ENCODE measurements at regions not wholly inside any gene's neighbourhood (a gene's known extent, or its start where the extent isn't known, plus 50 kb on each side); places are given as distances from the start of the nearest gene placed in this dataset.

DNA sequence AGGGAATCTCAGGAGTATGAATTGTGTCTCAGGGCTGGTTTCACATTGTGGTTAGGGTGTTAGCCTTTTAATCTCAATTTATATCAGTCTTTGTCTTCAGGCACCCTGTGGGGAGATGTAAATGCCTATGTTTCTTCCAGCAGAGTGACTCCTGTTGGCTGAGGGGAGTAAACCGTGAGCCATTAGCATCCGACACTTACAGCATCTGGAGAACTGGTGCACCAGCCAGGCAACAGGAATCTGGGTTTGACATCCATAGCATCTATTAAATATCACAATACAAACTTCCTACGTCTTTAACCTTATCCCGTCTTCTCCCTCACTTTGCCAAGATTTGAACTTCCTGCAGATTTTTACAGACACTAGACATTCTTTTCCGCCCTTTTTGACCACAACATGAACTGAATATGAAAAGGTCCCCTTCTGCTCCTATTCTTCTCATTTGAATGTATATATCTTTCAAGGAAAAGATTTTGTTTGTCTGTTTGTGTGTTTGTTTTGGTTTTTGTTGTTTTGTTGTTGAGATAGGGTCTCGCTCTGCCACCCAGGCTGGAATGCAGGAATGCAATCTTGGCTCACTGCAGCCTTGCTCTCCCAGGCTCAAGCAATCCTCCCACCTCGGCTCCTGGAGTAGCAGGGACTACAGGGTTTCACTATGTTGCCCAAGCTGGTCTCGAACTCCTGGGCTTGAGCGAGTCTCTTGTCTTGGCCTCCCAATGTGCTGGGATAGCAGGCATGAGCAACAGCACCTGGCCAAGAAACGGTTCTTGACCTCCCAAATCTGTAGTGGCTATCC is 626.2 kb downstream of the TLR4 start:
- no peak overlapping the region for H3K27ac Mint-ChIP-seq
- H3K9me3 ChIP-seq (ENCODE audit: control insufficient read depth, low read length, poor library complexity, severe bottlenecking): no peaks in the 10 kb centered on the region
- H3K36me3 Mint-ChIP-seq (ENCODE audit: low read depth): no peaks in the 10 kb centered on the region
- H3K4me1 Mint-ChIP-seq: no peaks in the 10 kb centered on the region
- no peak overlapping the region for H3K4me3 Mint-ChIP-seq
- ATAC-seq: no peak
- no peaks in the 10 kb centered on the region for H3K27me3 Mint-ChIP-seq
- DNase-seq: no peak

DNA sequence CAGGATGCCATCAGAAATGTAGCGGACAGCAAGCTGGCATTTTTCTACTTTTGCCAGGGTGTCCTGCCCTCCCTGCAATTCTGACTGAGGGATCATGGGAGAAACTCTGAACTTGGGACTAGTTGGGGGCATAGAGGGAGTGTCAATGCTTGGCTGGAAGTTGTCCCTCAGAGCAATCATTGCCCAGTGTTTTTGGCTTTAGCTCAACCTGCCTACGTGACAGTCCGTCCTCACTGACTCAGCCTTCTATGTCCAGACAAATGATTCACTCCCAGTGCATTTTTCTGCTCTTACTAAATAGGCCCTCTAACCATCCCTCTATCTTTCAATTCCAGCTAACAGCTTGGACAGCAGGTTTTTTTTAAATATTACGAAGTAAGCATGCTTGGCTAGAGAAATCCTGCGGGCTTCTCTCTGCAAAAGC is 627.4 kb downstream of the TLR4 start:
- ATAC-seq (no peak), DNase-seq (no peak)
- H3K27me3 Mint-ChIP-seq: no peaks in the 10 kb centered on the region
- no peaks in the 10 kb centered on the region for H3K9me3 ChIP-seq (ENCODE audit: control insufficient read depth, low read length, poor library complexity, severe bottlenecking)
- H3K36me3 Mint-ChIP-seq (ENCODE audit: low read depth): no peaks in the 10 kb centered on the region
- H3K4me3 Mint-ChIP-seq: no peak overlapping the region
- H3K27ac Mint-ChIP-seq: no peak overlapping the region
- H3K4me1 Mint-ChIP-seq: no peaks in the 10 kb centered on the region

DNA sequence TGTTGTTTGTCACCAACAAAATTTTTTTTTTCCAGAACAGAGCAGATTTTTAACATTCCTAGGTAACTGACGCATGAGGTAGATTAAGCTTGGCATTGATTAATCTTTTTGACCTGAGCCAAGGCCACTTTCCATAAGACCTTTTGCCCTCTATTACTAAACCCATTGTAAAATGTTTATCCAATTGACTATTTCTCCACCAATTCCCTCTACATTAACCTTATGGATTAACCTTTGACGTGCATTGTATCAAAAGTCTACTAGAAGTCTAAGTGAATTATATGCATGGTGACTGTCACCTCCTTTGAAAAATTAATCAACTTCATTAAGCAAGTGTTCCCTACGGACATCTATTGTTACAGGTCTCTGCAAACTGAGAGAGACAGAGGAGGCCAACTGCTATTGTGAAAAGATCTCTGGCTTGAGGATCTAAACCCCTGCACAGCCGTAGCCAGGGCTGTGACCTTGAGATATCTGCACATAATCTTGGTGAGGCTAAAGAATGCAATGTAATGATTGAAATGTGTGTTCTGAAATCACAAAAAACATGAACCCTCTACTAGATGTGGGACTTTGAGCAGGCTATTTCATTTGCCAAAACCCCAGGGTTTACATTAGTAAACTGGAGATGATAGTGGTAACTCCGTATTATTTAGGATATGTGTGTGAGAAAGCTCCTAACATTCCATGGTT is 632.2 kb downstream of the TLR4 start:
- no peaks in the 10 kb centered on the region for H3K36me3 Mint-ChIP-seq (ENCODE audit: low read depth)
- ATAC-seq (no peak), DNase-seq (no peak)
- H3K27me3 Mint-ChIP-seq: no peaks in the 10 kb centered on the region
- no peak overlapping the region for H3K27ac Mint-ChIP-seq
- no peaks in the 10 kb centered on the region for H3K4me1 Mint-ChIP-seq
- no peaks in the 10 kb centered on the region for H3K9me3 ChIP-seq (ENCODE audit: control insufficient read depth, low read length, poor library complexity, severe bottlenecking)
- H3K4me3 Mint-ChIP-seq: no peak overlapping the region

DNA sequence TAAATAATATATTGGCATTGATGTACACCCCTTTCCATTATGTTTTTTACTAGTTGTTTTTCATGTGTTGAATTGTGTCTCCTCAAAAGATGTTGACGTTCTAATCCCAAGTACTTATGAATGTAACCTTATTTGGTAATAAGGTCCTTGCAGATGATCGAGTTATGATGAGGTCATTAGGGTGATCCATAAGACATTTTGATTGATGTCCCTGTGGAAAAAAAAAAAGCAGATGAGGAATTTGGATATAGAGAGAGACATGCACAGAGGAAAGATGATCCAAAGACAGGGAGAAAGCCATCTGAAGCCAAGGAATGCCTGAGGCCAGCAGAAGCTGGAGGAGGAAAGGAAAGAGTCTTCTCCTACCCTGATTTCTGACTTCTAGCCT is 632.7 kb downstream of the TLR4 start:
- no peaks in the 10 kb centered on the region for H3K9me3 ChIP-seq (ENCODE audit: control insufficient read depth, low read length, poor library complexity, severe bottlenecking)
- Mint-ChIP-seq H3K4me3 (no peak overlapping the region), H3K27me3 (no peaks in the 10 kb centered on the region), H3K27ac (no peak overlapping the region), H3K36me3 (ENCODE audit: low read depth) (no peaks in the 10 kb centered on the region), H3K4me1 (no peaks in the 10 kb centered on the region)
- DNase-seq (no peak), ATAC-seq (no peak)

DNA sequence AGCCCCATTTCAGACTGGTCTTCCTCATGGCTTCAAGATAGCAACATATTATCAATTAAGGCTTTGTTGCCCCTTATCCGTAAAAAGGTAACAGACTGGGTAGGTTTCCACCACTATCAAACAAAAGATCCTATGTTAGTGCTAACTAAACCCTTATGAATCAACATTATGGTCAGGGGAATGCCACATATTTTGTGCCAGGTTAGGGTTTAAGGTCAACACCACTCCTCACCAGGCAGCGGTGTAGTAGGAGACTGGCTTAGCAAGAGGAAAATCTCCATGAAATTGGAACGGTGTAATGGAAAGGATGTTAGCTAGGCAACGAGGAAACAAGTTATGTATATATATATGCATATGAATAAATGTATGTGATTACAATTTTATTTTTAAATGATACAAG is 655.8 kb downstream of the TLR4 start:
- H3K27ac Mint-ChIP-seq: no peak overlapping the region
- ATAC-seq: no peak
- no peaks in the 10 kb centered on the region for H3K9me3 ChIP-seq (ENCODE audit: control insufficient read depth, low read length, poor library complexity, severe bottlenecking)
- no peaks in the 10 kb centered on the region for H3K27me3 Mint-ChIP-seq
- H3K4me1 Mint-ChIP-seq: no peaks in the 10 kb centered on the region
- no peak for DNase-seq
- no peak overlapping the region for H3K4me3 Mint-ChIP-seq
- H3K36me3 Mint-ChIP-seq (ENCODE audit: low read depth): no peaks in the 10 kb centered on the region

DNA sequence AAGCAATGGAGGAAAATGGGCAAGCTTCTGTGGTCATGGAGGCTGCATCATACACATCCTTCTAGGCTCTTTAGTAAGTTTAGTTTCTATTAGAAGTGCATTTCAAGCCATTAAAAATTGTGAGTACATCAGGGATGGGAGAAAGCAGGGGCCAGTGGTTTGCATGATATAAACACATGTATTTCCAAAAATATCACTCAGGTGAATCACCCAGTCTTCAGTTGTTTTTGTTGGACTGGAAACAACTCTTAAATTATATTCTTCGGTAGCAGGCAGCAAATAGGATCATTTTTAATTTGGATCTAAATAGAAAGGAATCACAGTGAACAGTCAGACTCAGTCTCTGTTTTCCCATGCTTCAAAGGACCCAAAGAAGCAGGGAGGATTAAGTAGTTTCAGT is 657.9 kb downstream of the TLR4 start:
- Mint-ChIP-seq H3K4me1 (no peaks in the 10 kb centered on the region), H3K27ac (no peak overlapping the region), H3K27me3 (no peaks in the 10 kb centered on the region), H3K36me3 (ENCODE audit: low read depth) (no peaks in the 10 kb centered on the region), H3K4me3 (no peak overlapping the region)
- no peak for DNase-seq
- no peaks in the 10 kb centered on the region for H3K9me3 ChIP-seq (ENCODE audit: control insufficient read depth, low read length, poor library complexity, severe bottlenecking)
- no peak for ATAC-seq

DNA sequence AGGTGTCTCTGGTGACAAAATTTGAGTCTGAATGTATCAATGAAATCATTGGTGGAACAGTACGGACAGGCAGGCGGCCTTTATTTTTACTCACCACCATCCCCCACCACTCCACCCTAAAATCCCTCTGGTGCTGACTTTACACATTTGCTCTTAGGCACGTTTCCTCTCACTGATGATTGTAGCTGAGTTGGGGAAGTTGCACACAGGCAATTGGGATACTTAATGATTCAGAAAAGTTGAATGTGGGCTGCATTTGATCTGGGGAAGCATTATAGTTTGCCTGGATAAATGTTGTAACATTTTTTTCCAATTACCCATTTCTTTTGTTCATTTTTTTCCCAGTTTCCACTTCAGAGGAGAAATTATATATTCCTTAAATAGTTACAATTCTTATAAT is 658.4 kb downstream of the TLR4 start:
- no peak for ATAC-seq
- H3K27me3 Mint-ChIP-seq: no peaks in the 10 kb centered on the region
- H3K4me1 Mint-ChIP-seq: no peaks in the 10 kb centered on the region

DNA sequence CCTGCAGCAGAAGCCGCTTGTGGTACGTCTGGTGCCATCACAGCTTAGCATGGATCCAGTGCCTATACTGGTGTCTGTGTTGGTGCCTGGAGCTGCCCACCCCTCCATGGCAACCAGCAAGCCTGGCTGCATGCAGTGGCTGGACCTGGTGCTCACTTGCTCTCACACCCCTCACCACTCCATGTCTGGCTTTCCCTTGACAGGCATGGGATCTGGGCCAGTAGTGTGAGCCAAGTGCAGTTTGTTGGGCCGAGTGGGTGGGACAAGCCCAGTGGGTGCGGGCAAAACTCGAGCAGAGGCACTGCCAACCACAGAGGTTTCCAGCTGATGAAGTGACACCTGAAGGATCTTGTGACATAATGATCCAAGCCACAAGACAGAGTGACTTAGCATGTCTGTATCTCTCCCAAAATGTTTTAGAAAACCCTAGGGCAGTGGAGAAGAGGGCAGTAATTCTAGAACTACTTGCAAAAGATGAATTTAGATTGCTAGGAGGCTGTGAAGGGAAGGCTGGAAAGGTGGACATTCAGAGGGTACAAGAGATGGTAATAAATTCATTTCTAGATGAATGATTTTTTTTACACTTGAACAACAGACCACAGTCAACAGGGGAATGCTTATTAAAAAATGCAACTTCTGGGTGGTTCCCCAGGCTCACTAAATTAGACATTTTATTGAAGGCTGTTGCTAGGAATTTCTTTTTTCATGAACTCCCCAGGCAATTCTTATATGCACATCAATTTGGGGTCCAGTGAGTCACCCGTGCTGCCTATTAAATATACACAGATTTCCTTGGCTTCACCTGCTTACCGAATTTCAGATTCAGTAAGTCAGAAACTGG is 660.3 kb downstream of the TLR4 start:
- ATAC-seq (no peak), DNase-seq (no peak)
- H3K27ac Mint-ChIP-seq: no peak overlapping the region
- H3K4me3 Mint-ChIP-seq: no peak overlapping the region
- no peaks in the 10 kb centered on the region for H3K27me3 Mint-ChIP-seq
- no peaks in the 10 kb centered on the region for H3K36me3 Mint-ChIP-seq (ENCODE audit: low read depth)
- no peaks in the 10 kb centered on the region for H3K9me3 ChIP-seq (ENCODE audit: control insufficient read depth, low read length, poor library complexity, severe bottlenecking)
- H3K4me1 Mint-ChIP-seq: no peaks in the 10 kb centered on the region

More for the DNA sequence above, 658.4 kb downstream of the TLR4 start:
- no peak for DNase-seq
- H3K27ac Mint-ChIP-seq: no peak overlapping the region
- H3K36me3 Mint-ChIP-seq (ENCODE audit: low read depth): no peaks in the 10 kb centered on the region
- H3K9me3 ChIP-seq (ENCODE audit: control insufficient read depth, low read length, poor library complexity, severe bottlenecking): no peaks in the 10 kb centered on the region
- H3K4me3 Mint-ChIP-seq: no peak overlapping the region

DNA sequence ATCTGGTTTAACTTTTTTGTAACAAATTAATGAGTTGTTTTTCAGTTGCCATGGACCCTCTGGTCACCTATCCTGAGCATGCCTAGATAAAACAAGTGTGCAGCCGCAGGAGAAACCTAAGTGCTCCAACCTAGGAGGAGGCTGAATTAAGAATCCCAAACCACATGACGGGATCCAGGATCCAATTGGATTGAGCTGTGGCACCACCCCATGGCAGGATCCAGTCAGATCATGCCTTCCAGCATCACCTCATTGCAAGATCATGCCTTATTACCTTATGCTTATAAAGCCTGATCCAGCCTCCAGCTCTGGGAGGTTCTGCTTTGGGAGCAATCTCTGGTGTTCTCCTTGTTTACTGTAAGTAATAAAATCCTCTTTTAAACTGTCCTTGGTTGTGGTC is 662.0 kb downstream of the TLR4 start:
- H3K27ac Mint-ChIP-seq: no peak overlapping the region
- no peaks in the 10 kb centered on the region for H3K9me3 ChIP-seq (ENCODE audit: control insufficient read depth, low read length, poor library complexity, severe bottlenecking)
- H3K4me3 Mint-ChIP-seq: no peak overlapping the region
- no peak for DNase-seq
- H3K27me3 Mint-ChIP-seq: no peaks in the 10 kb centered on the region
- no peak for ATAC-seq
- H3K36me3 Mint-ChIP-seq (ENCODE audit: low read depth): no peaks in the 10 kb centered on the region
- no peaks in the 10 kb centered on the region for H3K4me1 Mint-ChIP-seq

DNA sequence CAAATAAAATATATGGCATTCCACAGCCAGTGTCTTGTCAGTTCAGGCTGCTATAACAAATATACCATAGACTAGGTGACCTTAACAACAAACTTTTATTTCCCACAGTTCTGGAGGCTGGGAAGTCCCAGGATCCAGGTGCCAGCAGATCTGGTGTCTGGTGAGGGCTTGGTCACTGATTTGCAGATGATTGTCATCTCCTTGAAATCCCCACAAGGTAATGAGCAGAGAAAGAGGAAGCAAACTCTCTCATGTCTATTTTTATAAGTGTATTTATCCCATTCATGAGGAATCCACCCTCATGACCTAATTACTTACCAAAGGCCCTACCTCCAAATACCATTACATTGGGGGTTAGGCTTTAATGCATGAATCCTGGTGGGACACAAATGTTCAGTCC is 663.2 kb downstream of the TLR4 start:
- no peaks in the 10 kb centered on the region for H3K4me1 Mint-ChIP-seq
- no peak overlapping the region for H3K27ac Mint-ChIP-seq
- H3K9me3 ChIP-seq (ENCODE audit: control insufficient read depth, low read length, poor library complexity, severe bottlenecking): no peaks in the 10 kb centered on the region
- H3K4me3 Mint-ChIP-seq: no peak overlapping the region
- no peaks in the 10 kb centered on the region for H3K36me3 Mint-ChIP-seq (ENCODE audit: low read depth)
- ATAC-seq: no peak
- no peak for DNase-seq
- H3K27me3 Mint-ChIP-seq: no peaks in the 10 kb centered on the region

DNA sequence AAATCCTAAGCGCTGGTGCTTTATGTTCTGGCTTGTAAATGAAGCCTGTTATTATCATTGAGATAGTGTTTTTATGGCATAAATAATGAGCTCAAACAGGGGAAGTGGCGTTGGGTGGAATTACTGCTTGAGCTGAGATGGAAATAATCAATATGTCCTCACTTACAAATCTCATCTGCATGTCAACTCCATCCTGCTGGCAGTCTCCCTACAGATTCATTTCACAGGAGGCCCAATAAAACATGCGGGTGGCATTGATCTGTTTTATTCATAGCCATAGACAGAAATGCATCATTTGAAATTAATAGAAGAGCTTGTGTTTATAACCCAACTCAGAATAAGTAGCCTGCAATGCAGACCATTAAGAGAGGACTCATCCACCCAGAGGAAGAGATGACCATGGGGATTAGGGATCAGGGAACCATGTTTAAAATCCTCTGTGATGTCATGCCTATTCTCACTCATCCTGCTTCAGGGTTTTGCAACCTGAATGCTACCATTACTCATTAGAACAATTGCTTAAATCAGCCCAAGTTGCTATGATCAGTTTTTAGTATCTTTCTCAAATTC is 680.4 kb downstream of the TLR4 start:
- no peak overlapping the region for H3K4me3 Mint-ChIP-seq
- H3K9me3 ChIP-seq (ENCODE audit: control insufficient read depth, low read length, poor library complexity, severe bottlenecking): no peaks in the 10 kb centered on the region
- DNase-seq (no peak), ATAC-seq (no peak)
- H3K27ac Mint-ChIP-seq: no peak overlapping the region
- H3K27me3 Mint-ChIP-seq: no peaks in the 10 kb centered on the region
- H3K4me1 Mint-ChIP-seq: no peaks in the 10 kb centered on the region
- no peaks in the 10 kb centered on the region for H3K36me3 Mint-ChIP-seq (ENCODE audit: low read depth)

DNA sequence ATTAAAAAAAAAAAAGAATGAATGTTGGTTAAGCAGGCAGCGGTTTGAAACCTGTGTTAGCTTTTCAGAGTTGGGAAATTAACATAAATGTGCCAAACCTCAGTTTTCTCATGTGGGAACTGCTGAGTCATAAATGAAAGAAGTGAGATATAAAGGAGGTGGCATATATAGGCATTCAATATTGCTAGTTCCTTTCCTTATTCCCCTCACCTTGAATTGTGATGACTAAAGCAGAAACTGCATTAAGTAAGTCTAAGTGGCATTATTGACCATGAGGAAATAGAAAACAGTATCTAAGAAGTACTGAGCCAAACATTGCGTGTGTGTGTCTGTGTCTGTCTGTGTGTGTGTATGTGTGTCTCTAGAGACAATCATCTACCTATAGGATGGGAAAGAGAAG is 691.2 kb downstream of the TLR4 start:
- ATAC-seq (no peak), DNase-seq (no peak)
- no peak overlapping the region for H3K27ac Mint-ChIP-seq
- H3K4me1 Mint-ChIP-seq: no peaks in the 10 kb centered on the region
- H3K36me3 Mint-ChIP-seq (ENCODE audit: low read depth): no peaks in the 10 kb centered on the region
- no peak overlapping the region for H3K4me3 Mint-ChIP-seq
- H3K27me3 Mint-ChIP-seq: no peaks in the 10 kb centered on the region
- no peaks in the 10 kb centered on the region for H3K9me3 ChIP-seq (ENCODE audit: control insufficient read depth, low read length, poor library complexity, severe bottlenecking)

DNA sequence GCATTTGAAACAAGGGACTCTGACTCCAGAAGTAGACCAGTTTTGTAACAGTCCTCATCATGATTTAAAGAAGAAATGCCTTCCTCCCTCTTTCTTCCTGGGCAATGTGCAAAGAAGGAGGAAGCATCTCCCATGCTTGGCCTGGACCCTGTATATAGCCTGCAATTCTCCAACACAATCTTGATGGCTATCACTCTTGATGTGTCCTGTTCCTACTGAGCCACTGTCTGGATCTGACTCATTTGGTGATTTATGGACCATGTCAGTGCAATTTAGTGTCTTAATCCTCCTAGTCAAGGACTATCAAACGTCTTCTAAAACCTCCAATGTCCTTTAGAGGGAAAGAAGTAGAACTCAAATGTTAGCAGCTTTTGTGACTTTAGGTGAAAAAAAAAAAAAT is 697.3 kb downstream of the TLR4 start:
- no peaks in the 10 kb centered on the region for H3K27me3 Mint-ChIP-seq
- no peaks in the 10 kb centered on the region for H3K36me3 Mint-ChIP-seq (ENCODE audit: low read depth)
- ATAC-seq (no peak), DNase-seq (no peak)
- no peaks in the 10 kb centered on the region for H3K4me1 Mint-ChIP-seq
- no peak overlapping the region for H3K27ac Mint-ChIP-seq
- H3K4me3 Mint-ChIP-seq: no peak overlapping the region
- H3K9me3 ChIP-seq (ENCODE audit: control insufficient read depth, low read length, poor library complexity, severe bottlenecking): no peaks in the 10 kb centered on the region

Data from T-helper 17 cell (primary cell).